MM.1S (cell line): ENCODE measurements at regions not wholly inside any gene's neighbourhood (a gene's known extent, or its start where the extent isn't known, plus 50 kb on each side); places are given as distances from the start of the nearest gene placed in this dataset.

Experiments used
- DNase-seq: peaks from one replicate; pipeline ENCODE4 v3.0.0-alpha.2; 2015
- H2AFZ ChIP-seq: fragments of 300-600 bp; sonication (generic); 2 replicates; pipeline ENCODE4 v1.6.0; 2016; ENCODE audit warnings: antibody characterized with exemption, low read length
- H3F3A ChIP-seq: fragments of 300-600 bp; sonication (generic); 2 replicates; pipeline ENCODE4 v1.6.1; 2016; ENCODE audit warnings: mild to moderate bottlenecking, antibody characterized with exemption, low read length, moderate library complexity, mixed read lengths; ENCODE audit not compliant: insufficient read depth
- H3K27ac ChIP-seq: fragments of 300-600 bp; sonication (generic); 2 replicates; pipeline ENCODE4 v1.5.1; 2016; ENCODE audit warnings: mild to moderate bottlenecking, low read length
- H3K27me3 ChIP-seq: fragments of 300-600 bp; sonication (generic); replicated peaks from 2 replicates; pipeline ENCODE4 v1.6.0; 2016; ENCODE audit warnings: low read length; ENCODE audit not compliant: insufficient read depth
- H3K36me3 ChIP-seq: fragments of 300-600 bp; sonication (generic); replicated peaks from 2 replicates; pipeline ENCODE4 v1.6.1; 2016; ENCODE audit warnings: mild to moderate bottlenecking, low read length, mixed read lengths; ENCODE audit not compliant: insufficient read depth
- H3K4me1 ChIP-seq: fragments of 300-600 bp; sonication (generic); 2 replicates; pipeline ENCODE4 v1.6.1; 2016; ENCODE audit warnings: low read length, mixed read lengths
- H3K4me2 ChIP-seq: fragments of 300-600 bp; sonication (generic); 2 replicates; pipeline ENCODE4 v1.6.0; 2016; ENCODE audit warnings: low read depth, low read length
- H3K4me3 ChIP-seq: fragments of 300-600 bp; sonication (generic); 2 replicates; pipeline ENCODE4 v1.5.1; 2016; ENCODE audit warnings: low read length, mixed read lengths
- H3K79me2 ChIP-seq: fragments of 300-600 bp; sonication (generic); 2 replicates; pipeline ENCODE4 v1.6.1; 2016; ENCODE audit warnings: mixed run types, low read length, mixed read lengths
- H3K9ac ChIP-seq: fragments of 300-600 bp; sonication (generic); 2 replicates; pipeline ENCODE4 v1.6.1; 2016; ENCODE audit warnings: low read length, mixed read lengths
- H3K9me2 ChIP-seq: fragments of 300-600 bp; sonication (generic); replicated peaks from 2 replicates; pipeline ENCODE4 v1.6.1; 2016; ENCODE audit warnings: mild to moderate bottlenecking, low read length, mixed read lengths; ENCODE audit not compliant: insufficient read depth
- H3K9me3 ChIP-seq: fragments of 300-600 bp; sonication (generic); replicated peaks from 2 replicates; pipeline ENCODE4 v1.6.1; 2016; ENCODE audit warnings: mild to moderate bottlenecking, low read length, mixed read lengths; ENCODE audit not compliant: insufficient read depth
- H4K20me1 ChIP-seq: fragments of 300-600 bp; sonication (generic); 2 replicates; pipeline ENCODE4 v1.6.1; 2016; ENCODE audit warnings: mild to moderate bottlenecking, low read length, moderate library complexity, mixed read lengths; ENCODE audit not compliant: insufficient read depth
- CTCF ChIP-seq: fragments of 300-600 bp; sonication (generic); IDR thresholded peaks from 2 replicates; pipeline ENCODE4 v1.5.1; 2016; ENCODE audit warnings: antibody characterized with exemption, low read length, mixed read lengths
- EZH2 ChIP-seq: fragments of 300-600 bp; sonication (generic); optimal IDR thresholded peaks from 2 replicates; pipeline ENCODE3; 2017; ENCODE audit warnings: low read depth, mild to moderate bottlenecking, antibody characterized with exemption, low read length, mixed read lengths
- EZH2phosphoT487 ChIP-seq: fragments of 300-600 bp; sonication (generic); IDR thresholded peaks from 2 replicates; pipeline ENCODE4 v1.6.1; 2018; ENCODE audit warnings: antibody characterized with exemption, low read length

GRCh38 chr10:56470701-56471100 is 109.6 kb upstream of the ZWINT start:
- TF ChIP-seq EZH2phosphoT487 (no peak), CTCF (no peak), EZH2 (no peak)
- DNase-seq = no peak

GRCh38 chr10:56469482-56469881 is 108.4 kb upstream of the ZWINT start:
- Histone ChIP-seq H2AFZ (no peak overlapping the region), H3K9me3 (no peaks in the 10 kb centered on the region), H3K36me3 (no peaks in the 10 kb centered on the region), H4K20me1 (no peaks in the 10 kb centered on the region), H3K79me2 (no peaks in the 10 kb centered on the region), H3K4me1 (no peaks in the 10 kb centered on the region), H3F3A (no peaks in the 10 kb centered on the region), H3K27me3 (no peaks in the 10 kb centered on the region), H3K4me2 (no peak overlapping the region), H3K9ac (no peak overlapping the region), H3K4me3 (no peak overlapping the region), H3K9me2 (no peaks in the 10 kb centered on the region), H3K27ac (no peak overlapping the region)
- DNase-seq = no peak
- TF ChIP-seq EZH2phosphoT487 (no peak), EZH2 (no peak), CTCF (no peak)

More at GRCh38 chr10:56470701-56471100, 109.6 kb upstream of the ZWINT start:
- Histone ChIP-seq H2AFZ (no peak overlapping the region), H3K79me2 (no peaks in the 10 kb centered on the region), H3K9ac (no peak overlapping the region), H4K20me1 (no peaks in the 10 kb centered on the region), H3K4me3 (no peak overlapping the region), H3K4me1 (no peaks in the 10 kb centered on the region), H3K9me3 (no peaks in the 10 kb centered on the region), H3K9me2 (no peaks in the 10 kb centered on the region), H3K27me3 (no peaks in the 10 kb centered on the region), H3F3A (no peaks in the 10 kb centered on the region), H3K4me2 (no peak overlapping the region), H3K27ac (no peak overlapping the region), H3K36me3 (no peaks in the 10 kb centered on the region)

GRCh38 chr10:56466005-56466404 is 104.9 kb upstream of the ZWINT start:
- H3K79me2 ChIP-seq = no peaks in the 10 kb centered on the region

More at GRCh38 chr10:56466005-56466404, 104.9 kb upstream of the ZWINT start:
- no peaks in the 10 kb centered on the region for H3K9me3 ChIP-seq
- H3K9me2 ChIP-seq = no peaks in the 10 kb centered on the region
- H2AFZ ChIP-seq = no peak overlapping the region
- TF ChIP-seq CTCF (no peak), EZH2phosphoT487 (no peak), EZH2 (no peak)
- no peaks in the 10 kb centered on the region for H3F3A ChIP-seq
- H3K4me1 ChIP-seq = no peaks in the 10 kb centered on the region
- H3K27me3 ChIP-seq = no peaks in the 10 kb centered on the region
- no peak overlapping the region for H3K4me3 ChIP-seq
- no peak overlapping the region for H3K4me2 ChIP-seq
- no peaks in the 10 kb centered on the region for H4K20me1 ChIP-seq
- H3K9ac ChIP-seq = no peak overlapping the region
- H3K36me3 ChIP-seq = no peaks in the 10 kb centered on the region
- DNase-seq = no peak
- no peak overlapping the region for H3K27ac ChIP-seq
